Ishikawa (cell line): ENCODE measurements at regions not wholly inside any gene's neighbourhood (a gene's known extent, or its start where the extent isn't known, plus 50 kb on each side); places are given as distances from the start of the nearest gene placed in this dataset.

ENCODE experiments used
- CEBPB ChIP-seq: IDR thresholded peaks from 2 replicates; pipeline ENCODE4 v1.6.1; 2012
- CREB1 ChIP-seq: IDR thresholded peaks from 2 replicates; pipeline ENCODE4 v1.6.1; 2012; ENCODE audit warnings: low read depth
- EP300 ChIP-seq: IDR thresholded peaks from 2 replicates; pipeline ENCODE4 v1.6.1; 2012; ENCODE audit warnings: borderline replicate concordance
- FOXM1 ChIP-seq: IDR thresholded peaks from 2 replicates; pipeline ENCODE4 v1.6.1; 2012; ENCODE audit warnings: low read depth, borderline replicate concordance
- NFIC ChIP-seq: IDR thresholded peaks from 2 replicates; pipeline ENCODE4 v1.6.1; 2012
- RAD21 ChIP-seq: IDR thresholded peaks from 2 replicates; pipeline ENCODE4 v1.6.1; 2012; ENCODE audit warnings: low read depth
- TAF1 ChIP-seq: IDR thresholded peaks from 2 replicates; pipeline ENCODE4 v1.6.1; 2012; ENCODE audit warnings: low read depth, mild to moderate bottlenecking
- YY1 ChIP-seq: IDR thresholded peaks from 2 replicates; pipeline ENCODE4 v1.6.1; 2012; ENCODE audit warnings: low read depth
- ZBTB7A ChIP-seq: IDR thresholded peaks from 2 replicates; pipeline ENCODE4 v1.6.1; 2012; ENCODE audit warnings: low read depth
- TF ChIP-seq, protein P1 (sequence below): IDR thresholded peaks from 2 replicates; pipeline ENCODE4 v1.6.1; 2012
- TF ChIP-seq, protein P2 (sequence below): IDR thresholded peaks from 2 replicates; pipeline ENCODE4 v1.6.1; 2012

DNA sequence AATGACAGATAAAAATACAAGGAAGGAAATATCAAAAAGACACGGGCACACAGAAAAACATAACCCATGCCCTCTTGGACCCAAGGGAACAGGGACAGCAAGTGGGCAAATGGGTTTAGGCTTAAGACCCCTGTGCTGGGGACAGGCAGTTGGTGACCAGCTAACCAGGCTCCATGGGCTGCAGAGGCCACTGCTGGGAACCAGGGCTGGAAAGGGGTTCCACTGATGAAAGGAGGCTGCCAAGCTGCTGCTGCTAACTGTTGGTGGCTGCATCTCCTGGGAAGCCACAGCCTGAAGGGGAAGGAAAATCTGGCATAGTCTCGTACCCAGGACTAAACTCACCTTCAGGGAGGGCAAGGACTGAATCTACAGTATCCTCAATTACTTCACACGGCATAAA is 579.2 kb upstream of the MGMT start:
- TF ChIP-seq CEBPB (no peak), ZBTB7A (no peak), EP300 (no peak), RAD21 (no peak), CREB1 (no peak), FOXM1 (no peak), YY1 (no peak), TAF1 (no peak), NFIC (no peak)
- TF ChIP-seq, protein P1, sequence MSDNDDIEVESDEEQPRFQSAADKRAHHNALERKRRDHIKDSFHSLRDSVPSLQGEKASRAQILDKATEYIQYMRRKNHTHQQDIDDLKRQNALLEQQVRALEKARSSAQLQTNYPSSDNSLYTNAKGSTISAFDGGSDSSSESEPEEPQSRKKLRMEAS, result no peak
- TF ChIP-seq, protein P2, sequence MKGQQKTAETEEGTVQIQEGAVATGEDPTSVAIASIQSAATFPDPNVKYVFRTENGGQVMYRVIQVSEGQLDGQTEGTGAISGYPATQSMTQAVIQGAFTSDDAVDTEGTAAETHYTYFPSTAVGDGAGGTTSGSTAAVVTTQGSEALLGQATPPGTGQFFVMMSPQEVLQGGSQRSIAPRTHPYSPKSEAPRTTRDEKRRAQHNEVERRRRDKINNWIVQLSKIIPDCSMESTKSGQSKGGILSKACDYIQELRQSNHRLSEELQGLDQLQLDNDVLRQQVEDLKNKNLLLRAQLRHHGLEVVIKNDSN, result no peak
